Fibroblast of skin of right quadriceps (primary cell): ENCODE measurements at regions not wholly inside any gene's neighbourhood (a gene's known extent, or its start where the extent isn't known, plus 50 kb on each side); places are given as distances from the start of the nearest gene placed in this dataset.

Experiments used
- DNase-seq: peaks from one replicate; pipeline ENCODE4 v3.0.0-alpha.2; 2013

GRCh38 chr3:176931991-176932390 is 265.3 kb downstream of the TBL1XR1 start:
- DNase-seq, result no peak

DNA sequence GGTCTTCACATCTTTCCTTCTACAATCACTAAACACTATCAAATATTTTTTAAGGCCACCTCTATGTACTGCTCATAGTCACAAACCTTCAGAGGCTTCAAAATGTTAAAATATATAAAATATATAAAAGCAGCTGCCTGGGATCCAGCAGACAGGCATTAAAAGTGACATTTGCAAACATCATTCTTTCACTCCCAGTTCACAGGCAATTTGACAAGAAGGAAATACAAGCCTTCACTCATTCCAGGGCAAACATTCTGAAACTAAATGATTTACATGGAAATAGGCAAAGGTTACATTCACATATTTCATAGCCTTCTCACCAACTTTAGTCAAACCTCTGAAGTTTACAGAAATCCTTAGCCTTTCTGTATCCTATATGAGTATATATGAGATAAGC is 266.3 kb downstream of the TBL1XR1 start:
- DNase-seq, result no peak

- DNase-seq, result no peak
Measured at GRCh38 chr3:176928582-176928931, 268.7 kb downstream of the TBL1XR1 start.

DNA sequence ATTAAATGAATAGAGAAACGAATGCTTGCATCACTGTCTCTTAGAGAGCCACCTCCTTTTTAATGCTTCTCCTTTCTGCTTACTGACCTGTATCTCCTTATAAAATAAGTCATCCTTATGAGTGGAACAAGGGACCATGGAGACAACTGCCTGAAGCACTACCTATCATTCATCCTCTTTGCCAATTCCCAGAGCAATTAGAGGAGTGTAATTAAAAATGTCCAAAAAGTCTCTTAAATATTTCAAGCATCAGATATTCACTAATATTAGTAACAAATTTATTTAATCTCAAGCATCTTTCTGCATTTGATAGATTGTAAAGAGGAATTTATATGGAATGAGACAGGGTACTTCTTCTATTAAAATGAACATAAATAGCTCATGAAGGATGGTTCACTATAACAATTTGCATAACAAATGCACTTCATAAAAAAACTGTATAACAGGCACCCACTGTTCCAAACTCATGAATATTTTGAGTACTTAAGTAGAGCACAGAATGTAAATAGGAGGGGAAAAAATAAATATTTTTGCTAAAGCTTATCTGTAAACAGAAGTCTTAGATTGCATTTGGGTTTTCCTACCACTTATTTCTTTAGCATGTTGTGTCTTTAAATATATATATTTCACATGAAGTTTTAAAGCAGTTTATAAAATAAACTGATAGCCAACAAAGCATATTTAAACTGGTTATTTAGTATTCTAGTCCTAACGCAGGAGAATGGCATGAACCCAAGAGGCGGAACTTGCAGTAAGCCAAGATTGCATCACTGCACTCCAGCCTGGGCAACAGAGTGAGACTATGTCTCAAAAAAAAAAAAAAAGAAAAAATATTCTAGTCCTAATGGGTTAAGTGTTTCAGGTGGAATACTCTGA is 269.3 kb downstream of the TBL1XR1 start:
- DNase-seq, result no peak

- no peak for DNase-seq
Measured at GRCh38 chr3:176927280-176927679, 270.0 kb downstream of the TBL1XR1 start.

- DNase-seq, result no peak
Measured at GRCh38 chr3:176926688-176927087, 270.6 kb downstream of the TBL1XR1 start.

DNA sequence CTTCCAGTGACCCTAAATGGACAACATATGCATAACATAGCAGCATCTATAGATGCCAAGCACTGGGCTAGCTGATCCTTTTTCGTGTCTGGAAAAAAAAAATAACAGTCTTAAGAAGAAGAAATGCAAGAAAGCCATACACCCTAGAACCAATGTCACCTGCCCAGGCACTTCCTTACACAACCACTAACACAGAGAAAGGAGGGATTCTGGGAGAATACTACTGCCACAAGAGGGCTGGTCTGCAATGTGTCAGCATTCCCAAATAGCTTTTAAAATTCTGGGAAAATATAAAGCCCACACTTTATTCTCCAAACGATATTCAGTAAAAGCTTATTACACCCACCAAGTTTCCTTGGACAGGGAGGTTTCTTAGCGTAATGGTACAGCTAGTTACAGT is 271.2 kb downstream of the TBL1XR1 start:
- no peak for DNase-seq

GRCh38 chr3:176920766-176921160 is 276.5 kb downstream of the TBL1XR1 start:
- DNase-seq, result no peak

GRCh38 chr3:176919836-176920765 is 277.2 kb downstream of the TBL1XR1 start:
- DNase-seq, result peak; percentile 51

DNA sequence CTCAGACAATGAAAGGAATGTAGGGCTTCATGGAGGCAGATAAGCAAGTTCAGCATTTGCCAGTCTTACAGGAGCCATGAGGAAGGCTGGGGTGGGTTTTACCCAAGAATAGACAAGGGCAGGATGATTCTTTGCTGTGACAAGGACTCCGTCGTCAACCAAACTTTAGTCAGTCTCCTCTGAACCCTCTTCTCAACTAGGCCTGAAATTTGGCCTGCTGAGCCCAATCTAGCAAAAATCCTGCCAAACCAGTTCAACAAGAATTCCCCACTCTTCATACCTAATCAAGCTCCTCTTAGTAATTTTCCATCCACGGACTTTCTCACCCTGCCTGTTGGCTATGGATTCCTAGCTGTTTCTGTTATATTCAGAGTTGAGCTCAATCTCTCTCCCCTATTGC is 280.5 kb downstream of the TBL1XR1 start:
- DNase-seq, result no peak

- no peak for DNase-seq
Measured at GRCh38 chr3:176914764-176915163, 282.5 kb downstream of the TBL1XR1 start.

- no peak for DNase-seq
Measured at GRCh38 chr3:176911579-176911978, 285.7 kb downstream of the TBL1XR1 start.

DNA sequence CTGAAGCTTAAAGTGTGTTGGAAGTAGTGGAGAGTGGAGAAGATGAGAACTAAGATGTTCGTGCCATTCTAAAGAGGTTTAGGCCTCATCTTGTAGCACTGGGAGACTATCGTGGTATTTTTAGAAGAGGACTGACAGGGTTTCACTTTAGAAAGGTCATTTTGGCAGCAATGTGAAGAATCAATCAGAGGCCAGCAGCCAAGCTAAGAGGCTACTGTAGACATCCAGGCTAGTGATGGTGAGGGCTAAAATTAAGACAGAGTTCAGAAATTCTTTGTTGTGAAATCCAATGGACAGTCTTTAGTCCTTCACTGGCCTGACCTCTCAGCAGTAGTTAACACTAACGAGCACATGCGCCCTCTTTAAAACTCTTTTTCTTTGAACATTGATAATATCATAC is 288.2 kb downstream of the TBL1XR1 start:
- no peak for DNase-seq

- peak; percentile 81 for DNase-seq
Measured at GRCh38 chr3:176906046-176906905, 291.0 kb downstream of the TBL1XR1 start.

- DNase-seq, result no peak
Measured at GRCh38 chr3:176905331-176905730, 292.0 kb downstream of the TBL1XR1 start.

DNA sequence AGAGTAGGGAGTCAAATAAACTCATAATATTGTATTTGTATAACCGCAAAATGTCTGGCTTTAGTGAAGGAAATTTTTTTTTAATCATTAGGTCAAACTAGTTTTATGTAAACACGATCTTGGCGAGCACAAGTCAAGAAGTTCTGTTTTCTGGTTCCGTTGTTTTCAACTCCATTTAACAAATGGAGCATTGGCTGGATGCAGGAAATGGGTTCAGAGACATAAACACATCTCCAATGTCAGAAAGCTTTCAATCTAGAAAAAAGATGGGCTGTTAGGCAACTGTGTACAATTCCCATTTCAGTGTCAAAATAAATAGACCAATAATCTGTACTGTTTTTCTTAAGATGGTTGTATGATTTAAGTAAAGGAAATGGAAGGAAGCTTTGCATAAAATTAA is 292.8 kb downstream of the TBL1XR1 start:
- no peak for DNase-seq

- no peak for DNase-seq
Measured at GRCh38 chr3:176896640-176897039, 300.6 kb downstream of the TBL1XR1 start.

GRCh38 chr3:176896165-176896564 is 301.1 kb downstream of the TBL1XR1 start:
- no peak for DNase-seq

DNA sequence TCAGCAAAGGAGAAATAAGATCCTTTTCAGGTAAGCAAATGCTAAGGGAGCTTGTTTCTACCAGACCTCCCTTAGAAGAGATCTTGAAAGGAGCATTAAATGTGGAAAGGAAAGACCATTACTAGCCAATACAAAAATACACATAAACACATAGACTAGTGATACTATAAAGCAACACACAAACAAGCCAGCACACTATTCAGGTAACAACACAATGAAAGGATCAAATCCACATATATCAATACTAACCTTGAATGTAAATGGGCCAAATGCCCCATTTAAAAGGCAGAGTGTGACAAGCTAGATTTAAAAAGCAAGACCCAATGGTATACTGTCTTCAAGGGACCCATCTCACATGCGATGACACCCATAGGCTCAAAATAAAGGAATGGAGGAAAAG is 317.6 kb downstream of the TBL1XR1 start:
- no peak for DNase-seq

DNA sequence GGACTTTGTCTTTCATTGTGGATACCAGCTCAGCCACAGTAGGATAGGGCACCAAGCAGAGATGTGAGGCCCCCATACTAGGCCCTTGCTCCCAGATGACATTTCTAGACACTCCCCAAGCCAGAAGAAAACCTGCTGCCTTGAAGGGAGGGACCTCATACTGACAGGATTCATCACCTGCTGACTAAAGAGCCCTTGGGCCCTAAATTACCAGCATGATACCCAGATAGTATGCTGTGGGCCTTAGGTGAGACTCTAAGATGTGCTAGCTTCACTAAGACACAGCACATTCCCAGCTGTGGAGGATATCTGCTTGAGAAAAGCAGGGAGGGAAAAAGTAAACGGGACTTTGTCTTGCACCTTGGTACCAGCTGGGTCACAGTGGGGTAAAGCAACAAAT is 324.0 kb downstream of the TBL1XR1 start:
- no peak for DNase-seq

DNA sequence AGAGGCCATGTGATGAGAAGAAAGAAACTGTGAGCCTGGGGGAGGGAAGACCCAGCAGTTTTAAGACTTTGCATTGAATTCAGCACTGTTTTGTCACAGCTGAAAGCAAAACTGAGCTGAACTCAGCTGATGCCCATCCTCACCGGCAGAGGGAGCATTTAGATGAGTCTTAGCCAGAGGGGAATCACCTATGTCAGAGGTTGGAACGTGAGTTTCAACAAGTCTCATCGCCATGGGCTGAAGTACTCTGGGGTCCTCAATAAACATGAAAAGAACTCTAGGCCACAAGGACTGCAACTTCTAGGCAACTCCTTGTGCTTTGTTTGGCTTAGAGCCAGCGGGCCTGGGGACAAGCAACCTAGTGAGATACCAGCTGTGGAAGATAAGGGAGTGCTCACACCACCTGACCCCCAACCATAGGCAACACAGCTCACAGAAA is 324.5 kb downstream of the TBL1XR1 start:
- DNase-seq, result peak; percentile 45

DNA sequence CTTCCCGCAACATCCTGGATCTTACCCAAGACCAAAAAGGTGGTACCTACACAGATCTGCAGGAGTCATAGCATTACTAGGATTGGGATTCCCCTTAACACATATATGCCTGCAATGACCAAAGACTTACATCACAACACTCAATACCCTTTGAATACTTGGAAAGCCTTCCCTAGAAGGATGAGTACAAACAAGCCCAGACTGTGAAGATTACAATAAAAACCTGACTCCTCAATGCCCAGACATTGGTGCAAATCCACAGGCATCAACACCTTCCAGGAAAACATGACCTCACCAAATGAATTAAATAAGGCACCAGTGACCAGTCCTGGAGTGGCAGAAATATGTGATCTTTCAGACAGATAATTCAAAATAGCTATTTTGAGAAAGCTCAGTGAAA is 326.8 kb downstream of the TBL1XR1 start:
- DNase-seq, result no peak
